MM.1S (cell line): ENCODE measurements at regions not wholly inside any gene's neighbourhood (a gene's known extent, or its start where the extent isn't known, plus 50 kb on each side); places are given as distances from the start of the nearest gene placed in this dataset.

Experiments
- CTCF ChIP-seq: fragments of 300-600 bp; sonication (generic); IDR thresholded peaks from 2 replicates; pipeline ENCODE4 v1.5.1; 2016; ENCODE audit warnings: antibody characterized with exemption, low read length, mixed read lengths
- EZH2 ChIP-seq: fragments of 300-600 bp; sonication (generic); optimal IDR thresholded peaks from 2 replicates; pipeline ENCODE3; 2017; ENCODE audit warnings: low read depth, mild to moderate bottlenecking, antibody characterized with exemption, low read length, mixed read lengths

GRCh38 chr20:12511499-12511898 is 497.3 kb upstream of the SPTLC3 start:
- no peak for TF ChIP-seq CTCF
- no peak for TF ChIP-seq EZH2
